Sigmoid colon (tissue), 6 donors: ENCODE measurements at regions not wholly inside any gene's neighbourhood (a gene's known extent, or its start where the extent isn't known, plus 50 kb on each side); places are given as distances from the start of the nearest gene placed in this dataset.
"Not testable (repeated sequence)": the region's sequence is repeated elsewhere in the genome, so short reads cannot be mapped to it uniquely, and the experiment has no call there.

Source experiments
- DNase-seq: peaks from one replicate; pipeline ENCODE4 v3.0.0-alpha.2; 2019
- H3K27ac ChIP-seq, 4 donors: fragments of 200-600 bp; sonication (generic); one replicate each; pipeline ENCODE4 v1.5.1; 2016 to 2019; ENCODE audit warnings: mild to moderate bottlenecking in 1 of 4
- H3K27me3 ChIP-seq, 3 donors: fragments of 200-600 bp; sonication (generic); one replicate each; pipeline ENCODE4 v1.5.1; 2019; ENCODE audit warnings: mild to moderate bottlenecking in 1 of 3
- H3K36me3 ChIP-seq, 4 donors: fragments of 200-600 bp; sonication (generic); one replicate each; pipeline ENCODE4 v1.5.1; 2016 to 2019
- H3K4me1 ChIP-seq, 4 donors: fragments of 200-600 bp; sonication (generic); one replicate each; pipeline ENCODE4 v1.5.1; 2017 to 2019
- H3K4me3 ChIP-seq, 4 donors: fragments of 200-600 bp; sonication (generic); one replicate each; pipeline ENCODE4 v1.5.1; 2017 to 2019; ENCODE audit warnings: mild to moderate bottlenecking in 2 of 4, moderate library complexity in 1 of 4
- H3K9me3 ChIP-seq, 4 donors: fragments of 200-600 bp in 3 of 4; sonication (generic) in 3 of 4; one replicate each; pipeline versions ENCODE4 v1.5.1 to v1.6.1; 2013 to 2019
- CTCF ChIP-seq, 4 experiments: fragments of 450-650 bp in 3 of 4; fragments of 200-600 bp in 1 of 4; IDR thresholded peaks; one replicate each; pipeline ENCODE4 v1.5.1; 2016 to 2019; ENCODE audit warnings: antibody characterized with exemption in 4 of 4, mild to moderate bottlenecking in 3 of 4, moderate library complexity in 2 of 4
- EP300 ChIP-seq, 4 donors: sonication (generic); formaldehyde crosslinking; IDR thresholded peaks; one replicate each; pipeline ENCODE4 v1.6.1; 2017; ENCODE audit warnings: antibody characterized with exemption in 4 of 4
- POLR2A ChIP-seq, 2 donors: fragments of 450-650 bp; IDR thresholded peaks; one replicate each; pipeline ENCODE4 v1.6.1; 2016; ENCODE audit warnings: antibody characterized with exemption in 2 of 2, mild to moderate bottlenecking in 2 of 2, moderate library complexity in 2 of 2
- POLR2AphosphoS5 ChIP-seq, 4 donors: sonication (generic); formaldehyde crosslinking; IDR thresholded peaks; one replicate each; pipeline ENCODE4 v1.6.1; 2017; ENCODE audit warnings: antibody characterized with exemption in 4 of 4
- WGBS, 2 donors: extraction: QIAGEN DNeasy Blood & Tissue Kit; methylation state at CpG; one replicate each; pipeline ENCODE4 v1.1.7; 2013; 5-methylcytosine and 5-hydroxymethylcytosine counted together
- intact Hi-C: fragments of 100-400 bp; cut with DNase I; formaldehyde crosslinking; loops from one replicate; pipeline ENCODE4 v1.15.1; 2023
- donor health status: healthy with polysubstance abuse.
- donor health status: healthy.

DNA sequence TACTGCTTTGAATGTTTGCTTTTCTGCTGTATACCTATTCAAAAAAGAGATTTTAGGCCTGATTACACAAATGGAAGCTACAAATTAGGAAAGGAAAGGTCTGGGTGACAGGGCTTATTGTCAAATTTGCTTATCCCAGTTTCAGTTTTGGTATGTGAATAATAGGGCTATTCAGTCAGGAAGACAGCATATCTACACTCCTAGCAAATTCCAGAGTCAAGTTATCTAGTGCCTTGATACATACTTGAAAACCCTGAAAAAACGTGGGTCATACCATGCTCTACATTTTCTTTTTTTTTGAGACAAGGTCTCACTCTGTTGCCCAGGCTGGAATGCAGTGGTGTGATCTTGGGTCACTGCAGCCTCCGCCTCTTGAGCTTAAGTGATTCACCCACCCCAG is 59.2 kb upstream of the CCDC180 start:
- H3K27ac ChIP-seq, H3K4me1 ChIP-seq, H3K9me3 ChIP-seq, intact Hi-C loops, DNase-seq, H3K27me3 ChIP-seq, H3K4me3 ChIP-seq: not testable (repeated sequence)
- WGBS, 2 donors = 64 to 77% methylated on average over 2 of the region's 2 CpGs
- peaks cover 0 to 11% (median 0%) of the 10 kb centered on the region in 4 donors for H3K36me3 ChIP-seq

- TF ChIP-seq CTCF (IDR thresholded peaks at IDR 0.05) (no peak), EP300 (IDR thresholded peaks at IDR 0.05) (no peak), POLR2A (IDR thresholded peaks at IDR 0.05) (no peak), POLR2AphosphoS5 (IDR thresholded peaks at IDR 0.05) (no peak)
- Histone ChIP-seq H3K4me1 (peaks cover 0 to 13% (median 9%) of the 10 kb centered on the region in 4 donors), H3K27ac (no peak overlapping the region), H3K27me3 (no peaks in the 10 kb centered on the region), H3K9me3 (no peaks in the 10 kb centered on the region), H3K4me3 (no peak overlapping the region), H3K36me3 (peaks cover 0 to 8% (median 0%) of the 10 kb centered on the region in 4 donors)
- intact Hi-C loops = no loop called here
- DNase-seq = no peak
- 95 to 96% methylated on average over 4 of the region's 4 CpGs for WGBS, 2 donors
Measured at GRCh38 chr9:97243606-97244005, 63.9 kb upstream of the CCDC180 start.

GRCh38 chr9:97241430-97241829 is 66.0 kb upstream of the CCDC180 start:
- intact Hi-C loops, H3K9me3 ChIP-seq, DNase-seq, H3K27me3 ChIP-seq, H3K4me3 ChIP-seq, H3K36me3 ChIP-seq, H3K27ac ChIP-seq: not testable (repeated sequence)
- H3K4me1 ChIP-seq = peaks cover 0 to 13% (median 9%) of the 10 kb centered on the region in 4 donors
- 89 to 96% methylated on average over 5 of the region's 5 CpGs for WGBS, 2 donors

DNA sequence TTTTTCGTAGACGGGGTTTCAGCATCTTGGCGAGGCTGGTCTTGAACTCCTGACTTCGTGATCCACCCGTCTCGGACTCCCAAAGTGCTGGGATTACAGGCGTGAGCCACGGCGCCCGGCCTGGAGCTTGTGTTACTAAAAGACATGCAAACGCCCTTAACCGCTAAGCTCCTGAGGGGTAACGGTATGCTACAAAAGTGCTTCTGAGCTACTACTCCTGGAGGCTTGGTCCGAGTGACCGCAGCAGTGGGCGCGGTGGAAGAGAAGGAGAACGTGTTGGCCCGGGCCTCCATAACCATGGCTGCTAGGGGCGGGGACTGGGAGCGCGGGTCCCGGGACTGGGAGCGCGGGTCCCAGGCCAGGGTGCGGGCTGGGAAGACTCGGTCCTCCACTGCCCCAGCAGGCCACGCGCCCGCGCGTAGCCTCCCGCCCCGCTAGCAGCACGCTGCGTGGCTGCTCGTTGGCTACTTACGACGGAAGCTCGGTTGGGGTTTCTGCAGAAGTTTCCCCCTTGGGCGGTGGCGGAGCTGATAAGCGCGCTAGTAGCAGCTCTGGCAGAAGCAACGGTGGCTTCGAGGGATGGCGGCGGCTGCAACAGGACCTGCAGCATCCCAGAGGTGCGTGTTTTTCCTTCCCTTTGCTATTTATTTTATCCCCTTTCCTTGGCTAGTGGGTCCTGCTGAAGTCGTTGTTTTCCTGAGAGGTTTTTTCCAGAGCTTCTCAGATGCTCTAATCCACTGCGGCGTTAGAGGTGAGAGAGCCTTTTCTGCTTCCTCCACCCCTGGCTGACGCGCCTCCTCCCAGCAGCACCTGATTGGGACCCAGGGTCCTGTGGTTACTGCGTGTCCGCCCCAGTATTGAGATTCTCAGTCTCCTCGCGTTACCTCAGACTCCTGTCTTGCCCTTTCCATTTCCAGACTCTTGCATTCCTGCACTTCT is 69.2 kb upstream of the CCDC180 start:
- H3K9me3 ChIP-seq = no peaks in the 10 kb centered on the region
- peak overlapping the region; percentile 48 to 76 (median 60) for H3K4me3 ChIP-seq
- TF ChIP-seq POLR2AphosphoS5 (IDR thresholded peaks at IDR 0.05) (peak; percentile 33 to 76 (median 65)), CTCF (IDR thresholded peaks at IDR 0.05) (no peak), EP300 (IDR thresholded peaks at IDR 0.05) (peak in 1 of 4 donors; percentile 4), POLR2A (IDR thresholded peaks at IDR 0.05) (no peak)
- H3K36me3 ChIP-seq = no peaks in the 10 kb centered on the region
- peak; percentile 90 for DNase-seq
- no peaks in the 10 kb centered on the region for H3K27me3 ChIP-seq
- H3K4me1 ChIP-seq = peaks cover 0 to 13% (median 9%) of the 10 kb centered on the region in 4 donors
- 2 to 5% methylated on average over 58 of the region's 58 CpGs for WGBS, 2 donors
- intact Hi-C loops = loop anchor here (5.0 kb wide), 1 partner anchor 174 kb away; the partner anchor contains the start of gene TDRD7
- peak overlapping the region; percentile 79 to 86 (median 80) for H3K27ac ChIP-seq

- DNase-seq = no peak
- Histone ChIP-seq H3K4me3 (peak overlapping the region; percentile 48 to 76 (median 60)), H3K27ac (peak overlapping the region; percentile 79 to 86 (median 80))
Measured at GRCh38 chr9:97237311-97237786, 70.1 kb upstream of the CCDC180 start.

DNA sequence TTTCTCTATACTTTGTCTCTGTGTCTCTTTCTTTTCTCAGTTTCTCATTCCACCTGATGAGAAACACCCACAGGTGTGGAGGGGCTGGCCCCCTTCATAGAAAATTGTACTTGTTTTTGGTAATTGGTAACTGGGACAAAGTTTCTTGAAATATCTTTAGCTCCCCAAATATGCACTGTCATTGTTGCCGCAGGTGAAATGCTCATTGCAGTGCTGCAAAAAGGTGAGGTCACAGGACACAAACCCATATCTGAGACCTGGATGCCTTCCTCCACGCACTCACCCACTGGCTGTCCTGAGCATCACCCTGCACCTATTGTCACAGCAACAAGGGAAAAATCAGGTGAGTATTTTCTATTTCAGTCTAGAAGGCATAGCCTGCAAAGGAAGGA is 74.5 kb upstream of the CCDC180 start:
- H3K4me1 ChIP-seq, H3K27ac ChIP-seq, DNase-seq, intact Hi-C loops, H3K36me3 ChIP-seq, H3K4me3 ChIP-seq, H3K9me3 ChIP-seq, H3K27me3 ChIP-seq: not testable (repeated sequence)
- 91 to 95% methylated on average over 2 of the region's 2 CpGs for WGBS, 2 donors

More at GRCh38 chr9:97237311-97237786, 70.1 kb upstream of the CCDC180 start:
- H3K27me3 ChIP-seq = no peaks in the 10 kb centered on the region
- intact Hi-C loops = loop anchor here (5.0 kb wide), 1 partner anchor 175 kb away; the partner anchor contains the start of gene TDRD7
- 76 to 93% methylated on average over 23 of the region's 23 CpGs for WGBS, 2 donors
- H3K36me3 ChIP-seq = no peaks in the 10 kb centered on the region
- no peak for TF ChIP-seq POLR2AphosphoS5 (IDR thresholded peaks at IDR 0.05)
- TF ChIP-seq EP300 (IDR thresholded peaks at IDR 0.05) = no peak
- no peak for TF ChIP-seq POLR2A (IDR thresholded peaks at IDR 0.05)
- no peak for TF ChIP-seq CTCF (IDR thresholded peaks at IDR 0.05)
- H3K4me1 ChIP-seq = peaks cover 0 to 13% (median 9%) of the 10 kb centered on the region in 4 donors
- no peaks in the 10 kb centered on the region for H3K9me3 ChIP-seq

GRCh38 chr9:97232060-97233008 is 75.1 kb upstream of the CCDC180 start:
- H3K9me3 ChIP-seq, intact Hi-C loops: not testable (repeated sequence)
- WGBS, 2 donors = 81 to 85% methylated on average over 13 of the region's 13 CpGs

DNA sequence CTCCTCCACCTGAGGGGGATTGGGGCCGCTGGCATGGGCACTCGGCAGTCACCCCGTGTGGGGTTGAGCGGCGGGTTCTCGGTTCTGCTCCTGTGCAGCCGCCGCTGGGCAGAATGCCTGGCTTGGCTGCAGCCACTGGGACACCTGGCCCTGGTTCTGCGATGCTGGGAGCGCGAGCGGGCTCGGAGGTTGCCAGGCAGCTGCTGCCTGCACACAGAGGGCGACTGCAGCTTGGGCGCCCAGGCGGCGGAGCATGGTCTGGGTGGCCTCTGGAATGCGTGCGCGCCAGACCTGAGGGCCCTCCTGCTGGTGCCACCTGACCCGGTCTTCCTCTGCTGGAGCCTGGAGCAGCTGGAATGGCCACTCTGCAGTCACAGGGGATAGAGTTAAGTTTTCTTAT is 85.1 kb upstream of the CCDC180 start:
- DNase-seq, H3K27ac ChIP-seq, H3K9me3 ChIP-seq, intact Hi-C loops, H3K4me3 ChIP-seq, H3K36me3 ChIP-seq: not testable (repeated sequence)
- H3K4me1 ChIP-seq = peaks cover 0 to 19% (median 18%) of the 10 kb centered on the region in 4 donors
- 11 to 13% methylated on average over 21 of the region's 21 CpGs for WGBS, 2 donors
- H3K27me3 ChIP-seq = peaks cover 26 to 65% (median 40%) of the 10 kb centered on the region in 3 donors

More at GRCh38 chr9:97232060-97233008, 75.1 kb upstream of the CCDC180 start:
- H3K27ac ChIP-seq, H3K36me3 ChIP-seq, H3K27me3 ChIP-seq, DNase-seq, H3K4me3 ChIP-seq, H3K4me1 ChIP-seq: not testable (repeated sequence)
